ENCODE measurements at regions not wholly inside any gene's neighbourhood (a gene's known extent, or its start where the extent isn't known, plus 50 kb on each side); places are given as distances from the start of the nearest gene placed in this dataset.

DNA sequence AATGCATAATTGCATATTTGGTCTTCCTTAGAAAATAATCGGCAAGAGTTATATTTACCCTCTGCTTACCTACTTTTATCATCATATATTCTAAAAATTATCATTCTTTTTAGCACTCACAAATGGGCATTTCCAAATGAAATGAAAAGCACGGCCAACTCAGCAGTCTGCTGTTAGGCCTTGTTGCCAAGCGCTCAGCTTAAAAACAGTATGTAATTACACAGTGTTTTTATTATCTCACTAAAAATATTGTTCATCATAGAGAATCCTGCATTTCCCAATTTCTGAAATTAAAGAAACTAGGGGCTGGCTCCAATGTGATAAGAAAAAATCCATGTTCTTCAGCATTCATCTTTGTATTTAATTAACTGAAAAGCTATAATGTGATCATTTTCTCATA is 391.7 kb upstream of the ADARB2 start:
- DNase-seq = no peak

DNA sequence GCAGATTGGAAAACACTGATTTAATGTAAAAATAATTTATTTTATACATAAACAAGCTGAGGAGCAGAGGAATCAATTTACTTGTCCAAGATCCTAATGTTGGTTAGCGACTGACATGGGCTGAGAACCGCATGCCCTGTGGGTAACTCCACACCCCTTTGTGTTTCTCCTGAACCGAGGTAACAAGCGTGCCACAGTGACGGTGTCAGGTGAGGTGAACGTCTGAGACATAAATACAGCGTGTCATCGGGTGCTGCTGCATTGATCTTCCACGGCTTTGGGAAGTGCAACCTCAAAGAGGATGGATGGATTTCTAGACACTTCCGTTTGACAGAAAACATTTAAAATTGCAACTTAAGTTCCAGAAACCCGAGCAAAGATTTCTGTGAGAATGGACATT is 386.8 kb upstream of the ADARB2 start:
- no peak for DNase-seq

DNA sequence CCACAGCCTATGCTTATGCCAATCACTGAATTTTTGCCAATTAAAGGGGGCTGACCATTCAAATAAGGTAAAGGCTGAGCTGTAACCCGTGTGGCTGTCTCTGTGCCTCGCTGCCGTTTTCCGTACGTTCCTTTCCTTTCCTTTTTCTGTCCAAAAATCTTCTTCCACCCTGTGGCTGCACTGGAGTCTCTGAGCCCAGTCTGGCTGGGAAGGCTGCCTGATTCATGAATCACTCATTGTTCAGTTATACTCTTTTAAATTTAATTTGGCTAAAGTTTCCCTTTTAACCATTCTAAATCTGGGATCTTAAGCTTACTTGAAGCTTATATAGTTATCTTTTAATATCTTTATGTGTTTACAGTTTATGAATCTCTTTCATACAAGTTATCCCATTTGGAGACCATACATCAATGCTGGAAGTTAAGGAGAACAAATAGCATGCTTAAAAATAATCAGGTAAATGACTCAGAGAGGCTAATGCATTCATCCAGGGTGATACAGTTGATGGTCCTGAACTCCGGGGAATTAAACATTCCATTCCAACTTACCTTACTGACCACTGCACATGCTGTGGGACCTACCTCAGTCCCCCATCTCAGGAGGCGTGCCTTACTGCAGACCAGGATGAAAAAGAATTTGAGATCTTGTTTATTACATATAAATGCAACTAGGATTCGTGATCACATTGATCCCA is 385.3 kb upstream of the ADARB2 start:
- DNase-seq = no peak

DNA sequence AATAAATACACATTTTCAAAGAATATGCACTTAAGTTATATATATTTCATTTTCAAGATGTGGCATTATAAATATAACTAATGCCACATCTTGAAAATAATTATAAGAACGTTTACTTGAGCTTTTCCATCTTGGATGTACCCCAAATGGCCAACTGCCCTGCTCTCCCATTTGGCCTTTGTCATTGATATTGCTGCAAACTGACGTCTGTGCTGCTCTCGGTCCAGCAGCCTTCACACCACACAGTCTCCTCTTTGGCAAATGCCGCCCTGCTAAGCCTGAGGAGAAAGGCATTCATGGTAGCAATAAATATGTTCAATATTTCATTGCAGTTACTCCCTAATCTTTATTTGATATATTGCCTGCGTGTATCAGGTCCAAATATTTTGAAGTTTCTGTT is 384.6 kb upstream of the ADARB2 start:
- no peak for DNase-seq

DNA sequence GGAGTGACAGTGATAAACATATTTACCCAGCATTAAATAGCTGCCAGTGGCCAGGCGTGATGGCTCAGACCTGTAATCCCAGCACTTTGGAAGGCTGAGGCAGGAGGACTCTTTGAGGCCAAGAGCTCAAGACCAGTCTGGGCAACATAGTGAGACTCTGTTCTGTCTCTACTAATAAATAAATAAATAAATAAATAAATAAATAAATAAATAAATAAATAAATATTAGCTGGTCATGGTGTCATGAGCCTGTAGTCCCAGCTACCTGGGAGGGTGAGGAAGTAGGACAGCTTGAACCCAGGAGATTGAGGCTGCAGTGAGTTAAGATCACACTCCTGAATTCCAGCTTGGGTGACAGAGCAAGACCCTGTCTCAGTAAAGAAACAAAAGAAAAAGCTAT is 384.0 kb upstream of the ADARB2 start:
- DNase-seq = no peak

DNA sequence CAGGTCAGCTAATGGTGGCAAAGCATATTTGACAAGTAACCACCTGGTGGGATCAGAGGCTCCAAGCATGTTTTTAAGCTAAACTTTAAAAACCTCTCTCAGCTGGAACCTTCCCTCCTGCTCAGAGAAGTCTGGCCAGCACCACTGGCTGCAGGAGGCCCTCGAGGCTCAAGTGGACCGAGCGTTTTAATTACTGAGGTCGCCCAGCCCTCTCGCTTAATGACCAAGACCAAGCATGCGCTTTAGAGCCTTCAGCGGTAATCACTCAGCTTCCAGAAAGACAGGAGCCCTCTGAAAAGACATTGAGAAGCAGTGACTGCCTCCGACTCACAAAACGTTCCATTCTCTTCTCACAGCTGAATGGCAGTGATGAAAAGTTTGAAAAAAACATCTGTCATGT is 383.4 kb upstream of the ADARB2 start:
- no peak for DNase-seq

DNA sequence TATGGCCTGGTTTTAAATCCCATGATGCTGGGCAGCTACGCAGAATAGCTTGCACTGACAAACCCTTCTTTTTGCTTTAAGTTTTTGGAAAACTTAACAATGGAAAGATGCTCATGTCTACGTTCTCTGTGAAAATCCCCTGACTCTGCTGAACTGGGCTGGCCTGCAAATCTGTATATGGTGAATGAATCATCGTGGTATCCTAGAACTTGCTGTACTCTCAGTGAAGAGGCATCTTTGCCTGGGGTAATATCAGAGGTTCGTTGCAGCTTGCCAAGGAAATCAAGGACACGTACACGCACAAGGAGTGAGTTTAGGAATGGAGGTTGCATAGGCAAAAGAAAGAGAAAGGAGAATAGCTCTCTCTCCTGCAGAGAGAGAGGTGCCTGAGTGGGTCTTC is 382.0 kb upstream of the ADARB2 start:
- DNase-seq = no peak

DNA sequence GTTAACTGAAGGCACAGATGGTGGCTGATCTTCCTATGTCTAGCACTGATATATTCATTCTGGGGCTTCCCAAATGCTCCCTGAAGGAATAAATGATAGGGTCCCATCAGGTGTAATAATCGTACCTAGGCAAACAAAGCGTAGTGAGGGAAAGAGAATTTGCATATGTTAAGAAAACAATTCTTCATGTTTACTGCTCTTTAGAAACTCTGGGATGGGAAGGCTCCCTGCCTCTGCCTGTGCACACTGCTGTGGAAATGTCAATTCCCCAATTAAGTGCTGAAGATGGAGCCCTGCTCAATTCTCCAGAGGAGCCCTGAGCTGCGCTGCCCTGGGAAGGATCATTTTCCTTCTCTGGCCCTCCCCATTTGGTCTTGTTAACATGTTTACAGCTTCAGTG is 380.9 kb upstream of the ADARB2 start:
- DNase-seq = no peak

DNA sequence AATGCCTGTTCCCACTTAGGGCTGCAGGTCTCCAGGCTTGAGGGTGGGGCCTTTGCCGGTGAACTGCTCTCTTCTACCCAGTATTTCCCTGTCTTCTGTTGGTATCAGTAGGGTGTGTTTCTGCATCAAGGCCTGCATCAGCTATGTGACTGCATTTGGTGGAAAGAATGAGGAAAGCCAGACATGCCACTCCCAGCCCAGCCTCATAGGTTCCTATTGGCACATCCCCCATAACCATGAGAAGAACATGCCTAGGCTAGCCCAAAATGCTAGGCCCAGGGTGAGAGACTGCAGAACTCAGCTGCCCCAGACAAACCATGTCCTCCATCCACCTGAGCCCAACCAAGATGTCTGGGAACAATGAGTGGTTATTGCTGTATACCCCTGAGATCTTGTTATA is 380.3 kb upstream of the ADARB2 start:
- no peak for DNase-seq

DNA sequence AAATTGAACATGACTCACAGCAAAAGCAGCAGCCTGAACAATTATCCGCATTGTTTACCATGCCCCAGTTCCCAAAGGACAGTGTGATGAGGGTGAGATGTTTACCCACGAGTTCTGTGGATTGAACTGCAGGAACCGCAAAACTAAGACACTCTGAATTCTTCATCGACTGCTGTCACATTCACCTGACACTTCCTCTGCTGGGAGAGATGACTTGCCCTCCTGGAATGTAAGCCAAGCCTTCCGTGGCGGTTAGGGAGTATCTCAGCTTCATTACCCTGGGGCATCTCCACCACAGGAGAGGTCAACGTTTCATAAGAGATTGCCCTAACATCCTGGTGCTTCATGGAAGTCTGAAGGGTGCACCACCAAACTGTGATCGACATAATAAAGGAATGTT is 374.6 kb upstream of the ADARB2 start:
- DNase-seq = no peak

DNA sequence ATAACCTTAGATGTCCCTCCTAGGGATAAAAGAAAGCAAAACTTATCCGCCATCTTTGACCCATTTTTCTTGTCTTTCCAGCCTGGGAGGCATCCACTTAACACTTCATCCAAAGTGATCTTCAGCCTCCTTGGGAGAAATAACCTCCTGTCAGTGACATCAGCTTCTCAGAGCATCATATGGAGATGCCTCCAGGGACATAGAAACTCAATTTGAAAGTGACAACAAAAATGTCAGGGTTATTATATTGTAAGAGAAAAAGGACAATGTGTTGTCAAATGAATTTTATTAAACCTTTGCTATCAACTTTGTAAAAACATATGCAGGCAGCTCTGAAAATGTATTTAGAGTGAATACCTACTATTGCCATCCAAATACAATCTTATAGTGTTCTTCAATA is 371.2 kb upstream of the ADARB2 start:
- DNase-seq = no peak

DNA sequence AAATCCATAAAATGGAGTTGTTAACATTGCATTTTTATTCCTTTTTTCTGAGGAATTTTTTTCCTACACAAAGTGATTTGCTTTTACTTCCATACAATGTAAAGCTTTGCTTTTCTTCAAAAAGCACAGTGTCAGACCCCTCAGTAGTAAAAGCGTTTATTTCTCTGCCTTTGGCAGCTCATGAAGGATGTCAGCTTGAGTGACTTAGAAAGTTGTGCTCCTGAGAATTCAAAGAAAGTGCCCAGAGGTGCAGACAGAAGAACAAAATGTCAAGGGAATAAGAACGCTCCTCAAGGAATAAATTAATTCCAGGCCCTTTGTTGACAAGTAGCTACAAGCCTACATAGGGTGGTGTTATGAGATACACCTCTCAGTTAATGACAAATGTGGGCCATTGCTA is 369.3 kb upstream of the ADARB2 start:
- DNase-seq = no peak

DNA sequence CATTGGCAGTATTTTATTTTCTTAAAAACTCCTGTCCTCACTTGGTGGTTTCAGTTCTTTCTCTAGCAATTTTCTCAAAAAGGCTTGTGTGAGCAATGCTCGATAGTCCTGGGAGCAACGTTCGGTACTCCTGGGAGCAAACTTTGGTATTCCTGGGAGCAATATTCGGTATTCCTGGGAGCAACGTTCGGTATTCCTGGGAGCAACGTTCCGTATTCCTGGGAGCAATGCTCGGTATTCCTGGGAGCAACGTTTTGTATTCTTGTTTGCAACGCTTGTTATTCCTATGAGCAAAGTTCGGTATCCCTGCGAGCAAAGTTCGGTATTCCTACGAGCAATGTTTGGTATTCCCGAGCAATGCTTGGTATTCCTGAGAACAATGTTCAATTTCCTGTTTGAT is 362.0 kb upstream of the ADARB2 start:
- DNase-seq = no peak

DNA sequence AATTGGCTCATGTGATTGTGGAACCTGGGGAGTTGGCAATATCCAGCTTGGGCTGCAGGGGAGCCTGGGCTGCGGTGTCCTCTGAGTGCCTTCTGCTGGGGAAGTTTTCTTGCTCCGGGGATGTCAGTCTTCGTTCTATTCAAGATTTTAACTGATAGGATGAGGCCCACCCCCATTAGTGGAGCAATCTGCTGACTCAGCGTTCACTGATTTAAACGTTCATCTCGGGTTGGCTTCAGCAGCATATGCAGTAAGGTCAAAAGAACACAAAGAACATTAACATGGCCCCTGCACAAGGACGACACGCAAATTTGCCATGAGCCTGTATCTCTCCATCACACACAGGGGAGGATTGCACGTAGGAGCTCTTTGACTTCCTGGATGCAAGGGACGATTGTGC is 360.6 kb upstream of the ADARB2 start:
- DNase-seq = no peak

DNA sequence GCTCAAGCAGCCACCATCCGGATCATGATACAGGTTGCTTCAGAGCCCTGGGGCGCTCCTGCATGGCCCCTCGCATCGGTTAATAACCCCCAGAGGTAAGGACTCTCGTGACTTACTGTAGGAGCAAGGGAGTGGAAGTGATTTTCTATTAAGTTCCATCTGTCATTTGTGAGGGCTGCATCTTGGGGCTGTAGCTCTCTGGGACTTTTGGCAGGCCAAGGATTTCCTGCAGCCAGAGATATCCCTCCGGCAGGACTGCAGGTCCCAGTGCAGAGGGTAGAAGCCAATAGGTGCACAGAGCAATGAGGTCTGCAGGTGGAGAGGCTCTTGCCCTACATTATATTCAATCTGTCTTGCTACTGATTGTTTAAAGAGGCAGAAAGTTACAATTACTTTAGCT is 356.8 kb upstream of the ADARB2 start:
- DNase-seq = no peak

DNA sequence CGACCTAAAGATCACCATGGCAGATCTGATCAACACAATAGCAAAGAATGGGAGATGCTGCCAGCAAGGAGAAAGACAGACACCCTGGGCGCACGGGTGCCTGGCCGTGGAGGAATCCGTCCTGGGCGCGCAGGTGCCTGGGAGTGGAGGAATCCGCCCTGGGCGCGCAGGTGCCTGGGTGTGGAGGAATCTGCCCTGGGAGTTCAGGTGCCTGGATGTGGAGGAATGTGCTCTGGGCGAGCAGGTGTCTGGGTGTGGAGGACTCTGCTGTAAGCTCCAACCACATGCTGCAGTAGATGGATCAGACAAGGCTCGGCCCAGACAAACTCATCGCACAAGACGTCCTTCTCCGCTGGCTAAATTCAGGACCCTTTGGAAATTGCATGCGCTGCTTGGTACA is 346.3 kb upstream of the ADARB2 start:
- no peak for DNase-seq

DNA sequence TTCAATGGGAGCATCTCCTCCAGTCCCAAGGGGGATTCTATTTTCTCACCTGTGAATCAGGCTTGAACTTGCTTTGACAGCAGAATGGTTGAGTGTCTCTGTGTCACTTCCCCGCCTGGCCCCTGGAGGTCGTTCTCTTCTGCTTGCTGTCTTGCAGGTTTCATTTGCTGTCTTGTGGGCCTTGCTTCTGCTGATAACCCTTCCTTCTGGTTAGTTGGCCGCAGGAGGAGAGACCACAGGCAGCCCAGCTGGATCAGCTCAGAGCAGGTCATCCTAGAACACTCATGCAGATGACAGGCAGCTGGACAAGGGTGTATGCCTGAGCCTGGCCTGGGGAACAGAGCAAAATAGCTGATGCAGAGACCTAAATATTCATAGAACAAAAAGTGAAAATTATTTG is 344.2 kb upstream of the ADARB2 start:
- DNase-seq = no peak

DNA sequence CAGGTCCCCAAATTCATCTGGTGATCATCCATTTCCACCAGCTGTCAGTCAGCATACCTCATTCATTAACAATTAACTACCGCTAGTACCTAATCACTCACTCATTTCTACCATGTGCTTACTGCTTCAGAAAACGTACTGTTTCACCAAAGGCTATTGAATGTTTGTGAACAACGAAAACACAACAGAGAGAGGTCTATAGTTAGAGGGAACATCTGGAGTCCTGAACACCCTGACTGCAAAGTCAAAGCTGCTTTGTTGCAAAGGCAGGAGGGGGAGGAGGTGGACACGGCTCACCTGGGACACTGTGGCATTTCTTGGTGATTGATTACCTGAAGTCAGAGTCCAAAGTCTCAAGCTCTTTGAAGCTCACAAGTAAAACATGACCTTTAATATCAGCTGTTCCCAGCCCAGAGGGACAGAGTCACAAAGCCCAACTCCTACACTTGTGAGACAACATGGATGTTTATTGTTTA is 342.3 kb upstream of the ADARB2 start:
- DNase-seq = no peak

DNA sequence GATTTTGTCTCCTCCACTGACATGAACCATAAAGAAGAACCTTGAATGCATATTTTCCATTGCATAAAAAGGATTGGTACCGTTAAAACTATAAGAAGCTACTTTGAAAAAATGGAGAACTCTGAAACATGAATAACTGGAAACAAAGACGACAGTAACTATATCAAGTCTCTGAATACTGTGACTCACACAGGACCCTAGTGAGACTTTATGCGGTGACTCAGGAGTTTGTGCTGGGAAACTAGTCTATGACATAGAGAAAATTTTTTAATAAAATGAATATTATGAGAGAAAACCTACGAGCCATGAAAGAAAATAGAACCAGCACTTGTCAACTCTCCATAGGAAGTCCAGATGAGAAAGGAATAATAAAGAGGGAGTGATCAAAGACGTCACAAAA is 339.9 kb upstream of the ADARB2 start:
- no peak for DNase-seq

DNA sequence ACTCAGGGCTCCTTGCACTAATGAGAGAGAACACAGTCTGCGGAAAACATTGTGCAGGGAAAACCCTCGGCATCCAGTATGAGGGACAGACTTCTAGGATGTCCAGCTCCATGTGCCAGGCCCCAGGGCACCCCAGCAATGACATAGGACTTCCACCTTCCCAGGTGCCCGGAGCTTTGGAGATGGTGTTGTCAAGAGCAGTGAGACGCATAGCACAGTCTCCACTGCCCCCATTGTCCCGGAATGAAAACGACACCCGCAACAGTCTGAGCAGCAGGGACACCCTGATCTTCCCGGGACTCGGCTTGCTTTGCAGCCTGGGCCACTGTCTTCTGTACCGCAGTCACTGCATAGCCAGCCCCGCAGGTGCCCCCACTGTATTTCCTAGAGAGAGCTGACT is 339.2 kb upstream of the ADARB2 start:
- DNase-seq = no peak

DNA sequence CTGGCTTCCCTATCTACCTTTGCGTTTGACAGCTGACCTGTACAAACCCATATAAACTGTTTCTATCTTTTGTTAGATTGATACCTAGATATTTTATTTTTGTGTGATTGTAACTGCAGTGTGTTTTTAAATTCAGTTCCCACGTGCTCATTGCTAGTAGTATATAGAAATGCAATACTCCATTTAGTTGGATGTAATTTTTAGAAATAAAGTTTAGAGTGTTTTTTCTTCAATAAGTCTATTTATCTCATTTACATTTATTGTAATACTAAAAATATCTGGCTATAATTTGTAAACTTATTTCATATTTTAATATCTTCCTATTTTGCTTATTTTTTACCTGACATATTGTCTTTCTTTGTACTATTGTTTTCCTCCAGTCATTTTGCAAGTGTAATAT is 329.7 kb upstream of the ADARB2 start:
- no peak for DNase-seq

DNA sequence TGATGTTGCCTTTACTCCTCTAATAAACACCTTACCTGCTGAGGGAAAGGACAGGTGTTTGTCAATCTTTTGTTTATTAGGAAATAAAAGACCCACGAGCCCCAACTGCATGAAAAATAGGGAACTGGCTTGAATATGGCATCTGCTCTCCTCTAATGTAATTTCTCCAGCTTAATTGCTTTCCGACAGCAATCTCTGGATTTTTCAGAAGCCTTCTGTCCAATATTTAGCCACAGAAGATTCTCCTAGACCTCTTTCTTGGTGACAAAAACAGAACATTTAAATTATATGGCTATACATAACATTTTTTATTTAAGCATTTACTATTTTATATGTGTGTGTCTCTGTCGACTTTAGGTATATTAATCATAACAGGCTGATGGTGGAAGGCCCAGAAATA is 317.4 kb upstream of the ADARB2 start:
- DNase-seq = no peak

DNA sequence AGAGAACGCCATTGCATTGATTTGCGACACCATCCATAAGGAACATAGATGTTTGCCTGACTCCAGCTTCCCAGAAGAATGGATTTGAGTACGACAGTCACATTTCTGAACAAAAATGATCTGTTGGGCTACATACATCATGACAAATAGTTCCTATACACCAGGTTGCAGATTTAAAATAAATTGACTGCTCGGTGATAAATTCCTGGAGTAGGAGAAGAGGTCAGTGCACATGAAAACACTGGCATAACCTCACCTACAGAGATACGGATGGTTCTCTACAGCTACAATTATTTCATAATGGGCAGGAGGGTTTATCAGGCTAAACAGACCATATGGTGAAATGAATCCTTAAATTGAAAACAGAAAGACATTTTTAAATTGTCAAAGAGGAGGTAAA is 316.5 kb upstream of the ADARB2 start:
- no peak for DNase-seq

DNA sequence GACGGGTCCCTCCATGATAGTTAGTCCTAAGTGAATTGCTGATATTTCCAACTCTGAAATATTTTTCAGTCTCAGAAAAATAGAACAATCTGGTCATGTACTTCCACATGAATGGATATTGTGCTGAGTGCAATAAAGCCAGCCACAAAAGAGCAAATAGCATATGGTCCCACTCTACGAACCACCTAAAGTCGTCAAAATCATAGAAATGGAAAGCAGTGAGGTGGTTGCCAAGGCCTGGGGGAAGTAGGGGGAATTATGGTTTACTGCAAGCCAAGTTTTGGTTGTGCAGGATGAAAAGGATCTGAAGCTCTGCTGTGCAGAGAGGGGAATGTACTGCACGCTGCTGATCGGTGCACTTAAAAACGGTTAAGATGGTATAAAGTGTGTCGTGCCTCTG is 313.8 kb upstream of the ADARB2 start:
- DNase-seq = no peak

DNA sequence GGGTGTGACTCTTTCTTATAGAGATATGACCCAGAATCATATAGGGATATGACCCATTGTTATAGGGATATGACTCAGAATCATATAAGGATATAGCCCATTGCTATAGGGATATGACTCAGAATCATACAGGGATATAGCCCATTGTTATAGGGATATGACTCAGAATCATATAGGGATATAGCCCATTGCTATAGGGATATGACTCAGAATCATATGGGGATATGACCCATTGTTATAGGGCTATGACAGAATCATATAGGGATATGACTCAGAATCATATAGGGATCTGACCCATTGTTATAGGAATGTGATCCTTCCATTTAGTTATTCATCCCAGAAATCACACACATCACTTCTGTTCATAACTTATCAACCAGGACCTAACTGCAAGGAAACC is 312.2 kb upstream of the ADARB2 start:
- DNase-seq = no peak
